Right ventricle myocardium inferior (tissue), 1 donor: ENCODE measurements at regions not wholly inside any gene's neighbourhood (a gene's known extent, or its start where the extent isn't known, plus 50 kb on each side); places are given as distances from the start of the nearest gene placed in this dataset.

Experiments
- ATAC-seq: fragments of 200-7000 bp; cut with Tn5 transposase; one replicate; pipeline ENCODE4 v1.9.1; 2020; ENCODE audit warnings: mild to moderate bottlenecking, moderate library complexity
- DNase-seq: peaks from one replicate; pipeline ENCODE4 v3.0.0; 2021; ENCODE audit errors: missing footprints
- intact Hi-C: fragments of 100-400 bp; cut with DNase I; formaldehyde crosslinking; loops from one replicate; pipeline ENCODE4 v1.11.0; 2022
- donor health status: DM: no; HTN: yes; CAD: no; lungs with severe emphysema.

DNA sequence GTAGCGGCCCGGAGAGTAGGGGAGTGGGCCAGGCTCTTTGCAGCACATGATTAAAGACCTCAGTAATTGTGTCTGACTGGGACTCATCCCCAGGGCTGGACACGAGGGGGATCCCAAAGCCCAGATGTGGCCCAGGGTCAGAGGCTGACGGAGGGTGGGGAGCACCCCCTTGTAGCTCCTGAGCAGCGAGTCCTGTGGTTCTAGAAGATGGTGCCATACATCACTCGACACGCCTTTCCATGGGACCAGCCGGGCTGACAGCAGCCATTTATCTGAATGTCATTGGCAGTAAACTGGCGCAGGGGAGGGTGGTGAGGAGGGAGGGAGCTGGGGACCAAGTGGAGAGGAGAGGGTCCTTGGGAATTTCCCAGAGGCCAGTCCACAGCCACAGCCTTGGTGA, 65.1 kb upstream of the FAM222A start:
- DNase-seq = no peak
- intact Hi-C loops = no loop called here
- ATAC-seq = no peak

DNA sequence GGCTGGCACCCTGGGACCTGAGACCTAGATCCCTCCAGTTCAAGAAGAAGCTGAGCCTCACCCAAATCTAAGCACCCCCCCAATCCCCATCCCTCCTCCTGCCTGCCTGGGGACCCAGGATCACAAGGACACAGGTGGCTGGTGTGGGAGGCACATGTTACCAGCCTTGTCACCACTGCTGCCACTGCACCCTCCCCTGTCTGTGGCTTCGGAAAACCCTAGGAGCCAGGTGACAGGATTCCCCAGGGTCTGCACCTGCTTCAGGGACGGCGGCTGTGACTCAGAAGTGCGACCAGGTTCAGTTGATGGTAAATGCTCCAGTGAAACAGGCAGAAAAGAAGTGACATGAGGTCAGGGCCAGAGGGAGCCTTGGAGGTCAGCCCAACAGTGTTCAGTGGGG, 62.8 kb upstream of the FAM222A start:
- no peak for ATAC-seq
- intact Hi-C loops = no loop called here
- DNase-seq = no peak

DNA sequence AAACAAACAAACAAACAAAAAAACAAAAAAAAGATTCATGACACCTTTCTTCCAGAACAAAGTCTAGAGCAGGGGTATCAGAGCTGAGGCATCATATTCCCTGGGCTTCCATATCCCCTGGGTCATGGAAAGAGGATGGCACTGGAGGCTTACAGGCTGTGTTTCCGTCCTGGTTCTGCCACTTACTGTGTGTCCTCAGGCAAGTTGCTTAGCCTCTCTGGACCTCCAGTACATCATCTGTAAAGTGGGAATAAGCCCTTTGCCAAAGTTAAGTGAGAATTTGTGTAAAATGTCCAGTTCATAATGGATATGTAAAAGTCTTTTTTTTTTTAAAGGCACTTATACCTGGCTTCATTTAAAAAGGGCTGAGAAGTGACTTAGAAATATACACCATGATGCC, 62.0 kb upstream of the FAM222A start:
- intact Hi-C loops = no loop called here
- DNase-seq (no peak), ATAC-seq (no peak)

DNA sequence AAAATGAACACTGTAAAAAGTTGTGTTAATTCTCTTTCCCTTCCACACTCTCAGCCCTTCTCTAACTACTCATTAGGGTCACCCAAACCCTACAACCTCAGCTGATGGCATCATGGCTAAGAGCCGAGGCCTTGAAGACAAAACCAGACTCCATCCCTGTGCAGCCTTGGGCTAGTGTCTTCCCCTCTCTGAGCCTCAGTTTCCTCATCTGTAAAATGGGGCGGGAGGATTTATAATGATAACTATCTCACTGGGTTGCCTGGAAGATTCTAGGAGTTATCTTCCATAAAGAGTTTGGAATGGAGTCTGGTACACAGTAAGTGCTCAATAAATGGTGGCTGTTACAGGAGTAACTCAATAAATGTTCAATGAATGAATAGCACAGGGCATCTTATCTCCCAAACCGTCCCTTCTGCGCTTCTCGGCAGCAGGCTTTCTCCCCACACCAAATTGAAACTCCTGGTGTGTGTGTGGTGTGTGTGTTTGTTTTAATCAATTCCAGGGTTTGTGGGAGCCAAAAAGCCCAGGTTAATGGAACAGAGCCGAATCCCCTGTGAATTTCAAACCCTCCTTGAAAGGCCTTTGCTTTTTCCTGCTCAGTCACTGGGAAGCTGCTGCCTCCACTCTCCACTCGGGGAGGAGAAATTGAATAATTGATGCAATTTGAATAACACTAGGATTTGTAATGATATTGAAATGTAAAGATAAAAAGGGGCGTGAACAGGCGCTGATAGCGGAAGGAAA, 61.2 kb upstream of the FAM222A start:
- intact Hi-C loops = no loop called here
- ATAC-seq = no peak
- DNase-seq = no peak

DNA sequence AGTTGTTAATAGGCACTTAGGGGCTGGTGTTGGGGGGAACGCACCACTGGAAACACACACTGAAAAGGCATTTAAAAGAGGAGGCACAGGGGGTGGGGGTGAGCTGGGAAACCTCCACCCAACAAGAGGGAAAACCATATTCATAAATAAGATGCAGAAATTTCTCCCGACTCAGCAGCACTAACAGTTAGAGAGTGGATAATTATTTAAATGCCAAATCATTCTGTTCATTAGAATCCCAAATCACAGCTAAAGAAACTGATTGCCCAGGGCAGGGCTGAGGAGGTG, 60.7 kb upstream of the FAM222A start:
- no peak for ATAC-seq
- intact Hi-C loops = no loop called here
- no peak for DNase-seq

DNA sequence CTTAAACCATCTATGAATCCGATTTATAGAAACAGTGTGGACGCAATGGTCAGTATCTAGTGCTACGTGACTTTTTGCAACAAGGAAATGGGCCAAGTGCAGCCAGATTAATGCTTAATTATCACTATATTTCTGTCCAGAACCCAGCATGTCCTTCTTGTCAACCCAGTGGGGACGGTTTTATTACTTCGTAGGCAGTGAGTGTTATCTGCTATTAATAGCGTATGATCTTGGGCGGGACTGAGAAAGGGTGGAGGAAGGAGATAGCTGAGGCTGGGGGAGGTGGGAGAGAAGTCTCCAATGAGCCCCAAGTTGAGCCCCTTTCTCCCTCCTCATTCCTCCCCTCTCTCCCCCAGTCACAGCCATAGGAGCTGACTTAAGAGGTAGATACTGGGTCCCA, 59.7 kb upstream of the FAM222A start:
- DNase-seq (no peak), ATAC-seq (peak; percentile 40)
- intact Hi-C loops = no loop called here

- DNase-seq (no peak), ATAC-seq (peak; percentile 40)
- intact Hi-C loops = no loop called here
Measured at GRCh38 chr12:109654357-109654756, 59.3 kb upstream of the FAM222A start.

DNA sequence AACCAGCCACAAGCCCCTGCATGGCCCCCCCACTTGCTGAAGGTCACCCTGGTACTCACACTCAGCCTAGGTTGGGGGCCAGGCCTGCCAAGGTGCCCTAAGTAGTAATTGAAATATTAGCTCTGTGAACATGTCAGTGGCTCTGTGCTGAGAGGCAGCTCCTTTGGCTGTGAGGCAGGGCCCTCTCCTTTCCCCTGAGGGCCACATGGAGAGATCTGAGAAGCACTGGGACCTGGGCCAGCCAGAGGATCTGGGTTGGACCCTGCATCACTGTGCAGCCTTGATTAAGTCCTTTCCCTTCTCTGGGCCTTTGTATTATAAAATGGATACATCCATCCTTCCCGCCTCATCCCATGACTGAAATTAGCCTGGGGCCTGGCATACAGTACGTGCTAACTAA, 58.0 kb upstream of the FAM222A start:
- ATAC-seq = no peak

DNA sequence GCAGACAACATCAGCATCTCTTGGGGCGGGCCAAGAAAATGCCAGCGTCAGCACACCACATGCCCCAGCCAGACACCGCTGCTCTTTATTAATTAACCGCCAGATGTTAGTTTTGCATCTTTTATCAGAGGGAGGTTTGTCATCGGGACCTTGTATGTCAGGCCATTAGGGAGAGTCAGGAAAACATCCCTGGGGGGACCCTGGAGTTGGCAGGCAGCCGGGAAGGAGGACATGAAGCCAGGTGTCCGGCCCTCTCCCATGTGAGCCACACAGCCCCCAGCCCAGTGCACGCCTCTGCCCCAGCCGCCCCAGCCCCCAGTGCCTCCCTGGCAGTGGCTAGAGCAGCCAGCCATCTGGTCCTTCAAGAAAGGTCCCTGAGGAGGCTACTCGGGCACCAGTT, 56.9 kb upstream of the FAM222A start:
- intact Hi-C loops = no loop called here
- DNase-seq (no peak), ATAC-seq (no peak)

More for the DNA sequence above, 58.0 kb upstream of the FAM222A start:
- intact Hi-C loops = no loop called here
- DNase-seq = no peak

GRCh38 chr12:109663795-109664194, 49.8 kb upstream of the FAM222A start:
- no peak for DNase-seq
- no peak for ATAC-seq
- intact Hi-C loops = no loop called here
